GM19438 (cell line): ENCODE measurements at regions not wholly inside any gene's neighbourhood (a gene's known extent, or its start where the extent isn't known, plus 50 kb on each side); places are given as distances from the start of the nearest gene placed in this dataset.

Source experiments
- ATAC-seq: cut with Tn5 transposase; IDR thresholded peaks from one replicate; pipeline ENCODE4 v1.9.1; 2021; ENCODE audit warnings: low read depth; ENCODE audit not compliant: unreplicated experiment

DNA sequence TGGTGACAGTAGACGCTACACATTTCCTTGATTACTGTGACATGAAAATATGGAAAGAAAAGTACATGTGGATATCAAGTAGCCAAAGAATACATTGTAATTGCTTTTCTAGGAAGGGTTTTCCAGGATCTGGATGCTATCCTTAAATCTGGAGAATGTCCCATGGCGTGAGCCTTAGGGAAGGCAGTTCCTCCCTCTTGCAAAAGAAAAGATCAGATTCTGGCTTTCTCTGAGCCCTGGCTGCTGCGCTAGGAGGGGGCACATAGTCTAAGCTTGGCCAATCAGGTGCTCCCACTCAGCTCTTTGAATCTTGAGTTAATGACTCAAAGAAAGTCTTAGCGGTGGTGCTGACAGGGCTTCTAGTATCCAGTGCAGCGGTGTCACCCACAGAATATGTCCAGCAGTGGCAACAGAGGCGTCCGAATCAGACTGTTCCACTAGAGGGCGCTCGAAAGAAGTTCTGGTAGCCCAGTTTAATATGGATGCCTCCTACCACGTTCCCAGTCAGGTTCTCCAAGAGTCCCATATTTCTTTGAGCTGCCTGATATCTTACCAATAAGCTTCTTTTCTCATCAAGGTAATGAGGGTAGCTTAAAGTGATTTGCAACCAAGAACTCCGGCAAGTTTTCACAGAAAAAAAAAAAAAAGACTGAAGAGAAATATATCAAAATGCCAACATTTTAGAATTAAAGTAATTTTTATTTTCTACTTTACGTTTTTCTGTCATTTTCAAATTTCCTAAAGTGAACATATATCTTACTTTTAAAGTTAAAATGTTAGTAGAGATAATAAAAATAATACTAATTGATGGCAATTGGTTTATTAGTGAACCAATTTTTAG lies 213.4 kb upstream of the S100G start:
- ATAC-seq: no peak

DNA sequence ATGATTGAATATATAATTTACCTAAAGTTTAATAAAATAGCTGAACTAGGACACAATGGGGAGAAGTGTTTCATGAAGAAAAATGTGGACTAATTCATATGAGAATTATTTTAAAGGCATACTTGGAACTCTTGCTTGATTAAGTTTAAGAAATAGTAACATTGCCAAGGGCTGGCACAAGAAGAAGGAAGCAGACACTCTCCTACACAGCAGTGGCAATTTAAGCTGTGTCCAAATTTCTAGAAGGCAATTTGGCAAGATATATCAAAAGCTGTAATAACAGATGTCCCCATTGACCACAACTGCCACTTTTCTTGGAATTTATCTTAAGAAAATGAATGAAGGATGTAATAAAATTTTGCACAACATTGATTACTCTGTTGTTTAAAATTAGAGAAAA lies 209.5 kb upstream of the S100G start:
- no peak for ATAC-seq

DNA sequence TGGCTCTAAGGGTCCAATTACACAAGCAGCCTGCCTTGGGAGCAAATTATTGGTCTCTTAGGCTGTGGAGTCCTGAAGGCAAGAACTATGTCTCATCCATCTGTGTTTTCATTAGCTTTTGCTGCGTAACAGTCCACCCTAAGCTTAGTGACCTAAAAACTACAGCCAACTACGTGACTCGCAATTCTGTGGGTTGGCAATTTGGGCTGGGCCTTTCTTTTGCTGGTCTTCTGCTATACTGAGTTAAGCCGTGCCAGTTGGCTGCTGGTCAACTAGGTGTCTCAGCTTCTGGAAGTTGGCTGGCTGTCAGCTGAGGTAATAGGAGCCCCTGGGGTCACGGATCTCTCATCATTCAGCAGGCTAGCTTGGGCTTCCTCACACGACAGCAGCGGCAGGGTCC lies 205.6 kb upstream of the S100G start:
- ATAC-seq: no peak

DNA sequence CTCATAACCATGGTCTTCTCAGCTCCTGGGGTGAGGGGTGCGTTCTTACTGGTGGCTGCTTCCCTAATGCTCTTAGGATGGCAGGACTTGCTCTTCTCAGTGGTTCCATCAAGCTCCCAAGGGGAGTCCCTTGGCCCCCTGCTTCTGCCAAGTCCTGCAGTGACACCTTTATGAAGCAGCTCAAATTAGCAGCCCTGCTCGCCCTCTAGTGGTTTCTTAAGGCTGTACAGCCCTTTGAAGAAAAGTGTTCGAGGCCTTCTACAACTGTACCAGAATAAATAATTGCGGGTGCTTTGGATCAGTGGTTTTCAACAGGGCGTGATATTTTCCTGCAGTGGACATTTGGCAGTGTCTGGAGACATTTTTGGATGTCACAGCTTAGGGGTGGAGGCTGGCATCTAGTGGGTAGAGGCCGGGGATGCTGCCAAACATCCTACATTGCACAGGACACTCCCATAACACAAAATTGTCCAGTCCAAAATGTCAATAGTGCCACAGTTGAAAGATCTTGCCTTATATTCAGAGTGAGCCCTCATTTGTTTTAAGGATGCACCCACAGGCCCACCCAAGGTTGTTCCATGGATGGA lies 204.7 kb upstream of the S100G start:
- ATAC-seq: peak; percentile 94

DNA sequence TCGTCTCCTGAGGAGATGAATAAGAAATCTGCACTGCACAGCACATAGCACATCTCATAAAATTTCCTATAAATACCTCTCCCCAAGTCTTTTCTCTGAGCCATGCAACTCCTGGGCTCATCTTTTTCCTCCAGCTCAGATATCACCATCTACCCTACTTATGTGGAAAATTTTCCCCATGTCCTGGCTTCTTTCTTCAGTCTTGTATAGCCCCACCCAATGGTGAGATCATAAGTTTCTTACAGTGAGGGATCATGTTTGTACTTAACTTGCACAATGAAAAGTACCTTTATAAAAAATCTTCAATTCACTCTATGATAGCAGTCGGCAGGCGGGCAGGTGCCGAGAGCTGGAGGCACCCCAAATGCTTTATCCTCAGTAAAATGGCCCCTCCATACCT lies 198.6 kb upstream of the S100G start:
- no peak for ATAC-seq

DNA sequence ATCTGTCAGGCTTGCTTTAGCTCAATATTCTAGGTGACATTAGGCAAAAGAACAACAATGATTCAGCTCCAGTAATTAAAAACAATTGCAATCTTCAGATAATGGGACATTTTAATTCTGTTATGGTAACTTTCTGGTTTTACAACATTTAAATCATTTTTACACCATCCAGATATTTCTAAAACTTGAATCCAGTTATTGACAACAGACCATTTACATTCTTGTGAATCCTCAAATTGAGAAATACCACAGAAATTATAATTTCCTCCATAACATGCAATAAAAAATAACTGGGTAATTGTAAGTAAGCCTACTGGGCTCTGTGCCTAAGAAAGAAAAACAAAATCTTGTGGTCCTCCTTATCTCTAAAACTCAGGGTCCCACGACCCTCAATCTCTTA lies 195.0 kb upstream of the S100G start:
- no peak for ATAC-seq

DNA sequence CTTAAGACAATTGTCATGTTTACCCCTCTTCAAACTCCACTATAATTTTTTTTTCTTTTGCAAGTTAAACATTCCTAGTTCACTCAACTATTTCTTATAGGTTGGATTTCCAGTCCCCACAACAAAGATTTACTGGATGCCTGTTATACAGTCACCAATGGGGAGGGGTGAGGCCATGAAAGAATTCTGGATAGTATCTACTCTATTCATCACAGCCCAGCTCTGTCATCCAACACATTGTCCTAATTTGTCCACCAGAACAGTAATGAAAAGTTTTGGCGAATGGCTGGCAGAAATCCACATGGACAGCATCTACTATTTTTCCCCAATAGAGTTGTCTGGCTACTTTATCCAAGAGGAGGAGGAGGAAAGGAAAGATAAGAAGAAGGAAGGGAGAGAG lies 192.7 kb upstream of the S100G start:
- no peak for ATAC-seq

DNA sequence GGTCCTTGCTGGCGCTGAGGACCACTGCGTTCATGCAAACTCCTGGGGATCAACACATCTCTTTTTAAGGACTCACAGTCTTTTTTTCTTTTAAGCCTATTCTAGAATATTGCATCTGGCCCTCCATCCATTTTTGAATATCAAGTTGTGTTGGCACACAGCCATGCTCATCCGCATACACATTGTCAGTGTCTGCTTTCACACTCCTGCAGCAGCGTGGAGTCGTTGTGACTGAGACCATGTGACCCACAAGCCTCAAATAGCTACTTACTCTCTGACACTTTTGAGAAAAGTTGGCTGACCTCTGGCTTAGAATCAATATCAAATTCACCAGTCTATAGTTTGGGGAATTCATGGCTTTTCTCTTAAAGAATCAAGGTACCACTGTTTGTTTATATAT lies 191.8 kb upstream of the S100G start:
- ATAC-seq: no peak

DNA sequence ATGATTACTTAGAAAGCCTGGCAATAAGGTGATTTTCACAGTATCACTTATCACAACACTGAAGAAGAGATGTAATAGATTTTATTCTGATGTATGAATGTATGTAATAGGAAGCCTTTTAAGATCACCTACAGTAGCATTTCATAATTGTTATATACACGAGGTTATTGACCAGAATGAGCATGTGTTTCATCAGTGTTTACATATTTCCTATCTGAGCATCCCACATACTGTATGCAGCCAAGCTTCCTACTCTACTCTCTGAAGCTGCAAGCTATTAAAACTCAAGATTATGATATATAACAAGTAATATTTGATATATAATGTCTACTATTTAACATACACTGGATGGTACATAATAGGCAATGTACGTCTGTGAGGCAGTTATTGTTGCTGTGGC lies 190.9 kb upstream of the S100G start:
- ATAC-seq: no peak

DNA sequence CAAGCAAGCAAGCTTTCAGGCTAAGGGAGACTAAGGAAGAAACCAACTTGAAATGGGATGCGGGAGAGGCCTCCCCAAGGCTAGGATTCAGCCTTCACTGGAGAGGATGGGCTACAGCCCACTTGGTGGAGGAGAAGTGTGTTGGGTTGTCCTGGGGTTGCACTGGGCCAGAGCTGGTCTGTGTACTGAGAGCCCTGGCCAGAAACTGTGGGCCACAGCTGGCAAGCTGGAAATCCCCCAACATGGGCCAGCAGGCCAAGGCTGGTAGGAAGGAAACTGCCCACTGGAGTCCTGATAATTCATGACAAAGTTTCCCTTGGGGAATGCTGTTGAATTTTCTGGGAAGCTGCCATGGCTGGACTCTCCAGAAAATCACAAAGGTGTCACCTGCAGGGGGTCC lies 188.0 kb upstream of the S100G start:
- no peak for ATAC-seq

DNA sequence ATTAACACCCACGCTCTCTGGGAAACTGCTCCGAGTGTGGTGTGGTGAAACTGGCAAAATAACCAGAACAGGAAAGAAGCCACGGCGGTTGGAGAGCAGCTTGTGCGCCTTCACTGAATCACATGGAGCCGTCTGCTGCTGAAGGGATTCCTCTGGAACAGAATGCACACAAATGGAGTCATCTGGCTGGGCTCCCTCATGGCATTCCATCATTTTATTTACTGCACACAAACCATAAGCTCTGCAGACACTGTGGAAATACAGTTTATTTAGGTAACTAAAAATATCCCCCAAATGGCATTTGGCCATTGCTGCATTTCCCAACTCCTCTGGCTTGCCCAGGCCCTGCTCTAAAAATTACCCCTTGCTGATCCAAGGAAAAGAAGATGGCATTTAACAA lies 187.0 kb upstream of the S100G start:
- ATAC-seq: no peak

DNA sequence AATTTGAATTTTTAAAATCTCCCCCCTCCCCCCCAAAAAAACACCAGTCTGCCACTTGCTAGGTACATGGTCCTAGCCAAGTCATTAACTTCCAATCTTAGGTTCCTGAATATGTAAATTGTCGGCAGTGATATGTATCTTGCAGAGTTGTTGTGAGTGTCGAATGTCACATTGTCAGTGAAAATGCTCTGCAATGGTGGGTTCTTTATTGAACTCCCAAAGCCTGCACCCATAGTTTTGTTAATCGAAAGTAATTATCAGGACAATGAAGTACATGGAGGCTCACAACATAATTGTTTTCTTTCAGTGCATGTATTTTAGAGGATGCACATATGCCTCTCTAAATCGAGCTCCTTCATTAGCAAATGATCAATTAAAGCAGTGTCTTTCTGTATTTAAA lies 185.6 kb upstream of the S100G start:
- no peak for ATAC-seq

DNA sequence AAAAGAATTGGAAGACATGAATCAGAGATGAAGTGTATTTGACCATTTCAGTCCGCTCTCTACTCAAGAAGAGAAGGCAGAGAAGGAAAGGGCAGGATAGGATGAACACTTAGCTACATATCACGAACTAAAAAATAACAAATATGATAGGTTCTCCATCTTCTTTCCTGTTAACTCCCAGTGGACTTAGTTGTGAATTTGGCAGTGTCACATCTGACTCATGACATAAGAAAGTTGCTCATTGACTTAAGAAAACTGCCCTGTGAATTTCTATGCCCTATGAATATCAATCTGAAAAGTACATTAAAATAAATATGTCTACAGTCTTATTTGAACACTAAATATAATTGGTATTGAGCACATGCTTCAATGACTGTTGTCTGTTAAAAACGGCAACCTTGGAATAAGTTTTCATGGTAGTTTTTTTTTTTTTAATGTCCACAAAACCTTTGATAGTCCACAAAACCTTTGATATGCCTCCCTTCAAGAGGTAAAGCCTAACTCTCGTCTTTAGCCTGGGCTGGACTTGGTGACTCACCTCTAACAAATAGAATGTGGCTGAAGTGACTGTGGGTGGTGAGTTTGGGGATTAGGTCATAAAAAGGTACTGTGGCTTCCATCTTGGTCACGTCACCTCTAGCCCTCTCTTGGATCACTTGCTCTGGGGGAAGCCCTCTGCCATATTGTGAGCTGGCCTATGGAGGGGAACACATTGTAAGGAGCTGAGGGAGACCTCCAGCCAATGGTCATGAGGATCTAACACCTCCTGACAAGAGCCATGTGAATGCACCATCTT lies 184.7 kb upstream of the S100G start:
- no peak for ATAC-seq

DNA sequence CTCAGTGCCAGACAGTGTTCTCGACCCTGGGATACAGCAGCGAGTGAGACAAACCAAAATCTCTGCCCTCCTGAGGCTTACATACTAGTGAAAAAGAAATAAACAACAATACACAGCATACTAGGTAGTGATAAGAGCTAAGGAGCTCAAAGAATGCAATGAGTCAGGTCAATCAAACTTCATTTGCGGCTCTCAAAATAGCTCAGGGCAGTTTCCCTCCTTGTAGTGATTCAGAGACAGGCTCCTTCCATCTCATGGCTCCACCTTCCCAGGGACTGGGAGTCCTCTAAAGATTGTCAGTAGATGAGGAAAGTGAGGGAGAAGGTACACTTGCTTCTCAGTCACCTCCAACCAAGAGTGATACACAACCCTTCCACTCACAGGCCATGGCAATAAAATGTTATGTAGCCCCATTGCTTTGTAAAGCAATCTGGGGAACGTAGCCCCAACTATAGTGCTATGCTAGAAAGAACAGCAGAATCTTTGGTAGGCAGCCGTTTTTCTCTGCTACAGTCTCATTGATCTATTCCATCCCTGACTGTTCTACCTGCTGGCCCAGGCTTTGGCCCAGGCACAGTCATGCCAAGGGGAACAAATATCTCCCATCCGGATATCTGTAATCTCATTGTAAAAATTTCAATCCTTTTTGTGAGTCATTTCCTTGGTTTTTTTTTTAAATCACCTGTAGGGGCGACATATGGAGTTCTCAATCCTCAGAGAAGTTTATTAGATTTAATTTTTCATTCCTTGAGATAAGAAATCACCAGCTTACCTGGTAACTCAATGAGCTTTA lies 183.1 kb upstream of the S100G start:
- ATAC-seq: no peak

DNA sequence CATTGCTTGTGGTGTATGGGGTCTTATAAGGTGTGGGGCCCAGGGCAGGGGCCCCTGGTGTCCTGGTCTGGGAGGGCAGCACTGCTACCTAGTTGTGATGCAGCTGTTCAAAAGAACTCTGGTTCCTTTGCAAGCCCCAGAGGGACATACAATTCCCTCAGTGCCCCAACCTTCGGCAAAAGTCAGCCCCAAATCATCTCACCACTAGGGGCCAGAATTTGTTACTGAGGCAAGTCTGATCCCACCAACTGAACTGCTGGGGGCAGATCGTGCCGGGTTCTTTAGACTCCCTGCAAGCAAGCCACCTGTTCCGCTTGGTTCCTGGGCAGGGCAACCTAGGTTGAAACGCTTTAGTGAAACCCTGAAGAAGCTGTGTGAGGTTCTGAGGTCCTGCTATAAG lies 180.1 kb upstream of the S100G start:
- ATAC-seq: no peak

DNA sequence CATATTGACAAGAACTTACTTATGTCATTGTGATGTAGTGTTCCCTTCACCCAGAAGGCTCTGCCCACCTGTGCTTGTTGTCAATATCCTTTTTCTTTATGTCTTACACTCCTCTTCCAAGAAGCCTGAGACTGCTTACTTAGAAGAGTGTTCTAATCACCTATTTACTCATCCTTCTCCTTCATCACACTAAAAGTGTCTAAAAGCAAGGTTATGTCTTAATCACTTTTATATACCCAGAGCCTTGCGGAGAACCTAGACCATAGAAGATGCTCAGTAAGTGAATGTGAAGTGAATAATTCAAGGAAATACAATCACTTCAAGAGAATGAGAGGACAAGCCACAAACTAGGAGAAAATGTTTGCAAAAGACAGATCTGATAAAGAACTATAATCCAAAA lies 177.6 kb upstream of the S100G start:
- no peak for ATAC-seq

DNA sequence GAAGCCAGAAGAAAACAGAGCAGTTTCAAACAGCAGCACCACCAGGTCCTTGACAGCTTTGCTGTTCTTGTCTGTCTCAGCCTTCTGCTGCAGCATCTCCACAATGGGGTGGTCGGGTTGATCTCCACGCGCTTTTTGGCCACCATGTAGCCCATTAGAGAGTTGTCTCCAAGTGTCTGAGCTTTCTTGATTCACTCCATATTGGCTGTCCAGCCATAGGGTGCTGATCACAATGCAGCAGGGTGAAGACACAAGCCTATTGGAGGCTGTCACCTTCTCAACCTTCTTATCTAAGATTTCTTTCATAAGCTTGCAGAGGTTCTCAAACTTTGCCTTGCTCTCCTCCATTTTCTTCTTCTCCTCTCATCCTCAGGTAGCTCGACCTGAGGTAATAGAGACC lies 175.4 kb upstream of the S100G start:
- no peak for ATAC-seq

DNA sequence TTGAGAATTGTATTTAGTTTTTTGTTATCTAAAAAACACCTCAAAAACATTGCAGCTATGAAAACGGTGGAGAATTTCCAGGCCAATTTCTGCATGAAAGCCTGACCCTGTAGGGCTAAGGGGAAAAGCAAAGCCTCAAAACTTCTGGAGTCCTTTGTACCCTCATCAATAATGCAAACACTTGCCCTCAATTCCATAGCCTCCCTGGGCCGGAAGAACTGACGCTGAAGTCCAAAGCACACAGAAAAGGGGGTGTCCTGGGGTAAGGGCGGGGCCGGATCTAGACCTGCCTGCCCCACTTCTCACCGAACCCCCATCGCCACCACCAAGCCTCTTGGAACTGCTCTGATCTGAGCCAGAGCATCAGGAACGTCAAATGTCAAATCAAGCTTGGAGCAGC lies 173.9 kb upstream of the S100G start:
- no peak for ATAC-seq

DNA sequence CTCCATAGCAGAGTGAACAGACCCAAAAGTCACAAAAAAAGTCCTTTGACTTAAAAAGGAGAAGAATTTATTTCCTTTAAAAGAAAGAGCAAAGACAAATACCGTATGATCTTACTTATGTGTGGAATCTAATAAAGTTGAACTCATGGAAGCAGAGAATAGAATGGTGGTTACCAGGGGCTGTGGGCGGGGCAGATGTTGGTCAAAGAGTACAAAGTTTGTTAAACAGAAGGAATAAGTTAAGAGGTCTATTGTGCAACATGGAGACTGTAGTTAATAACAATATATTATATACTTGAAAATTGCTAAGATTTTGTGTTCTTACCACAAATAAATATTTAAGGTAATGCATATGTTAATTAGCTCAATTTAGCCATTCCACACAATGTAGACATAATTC lies 173.3 kb upstream of the S100G start:
- ATAC-seq: no peak

DNA sequence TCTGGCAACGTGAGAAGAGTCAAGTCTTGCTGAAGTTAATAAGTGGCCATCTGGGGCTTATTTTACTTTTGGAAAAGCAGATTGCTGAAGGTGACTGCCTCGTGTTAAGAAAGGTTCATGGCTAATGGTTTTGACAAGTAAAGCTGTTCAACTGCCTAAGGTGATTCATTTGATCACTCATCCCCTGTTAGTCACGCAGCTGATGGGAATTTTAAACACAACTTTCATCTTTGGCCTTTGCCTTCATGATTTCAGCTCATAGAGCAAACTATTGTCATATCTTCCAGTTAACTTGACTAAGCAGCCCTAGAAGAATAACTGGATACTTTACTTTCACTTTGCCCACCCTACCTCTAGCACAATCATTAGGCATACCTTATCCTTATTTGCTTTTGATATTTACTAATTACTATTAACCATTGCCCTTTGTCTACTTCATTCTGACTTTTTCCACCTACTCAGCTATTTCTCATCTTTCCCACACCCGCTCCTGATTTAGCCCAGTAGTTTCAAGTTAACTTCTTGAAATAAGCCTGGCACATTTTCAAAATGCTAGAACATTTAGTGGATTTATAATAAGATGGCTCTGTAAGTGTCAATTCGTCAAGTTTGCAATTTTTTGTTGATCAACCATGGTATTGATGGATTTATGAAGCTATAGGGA lies 170.6 kb upstream of the S100G start:
- ATAC-seq: no peak
